ACC112 (cell line): ENCODE measurements at regions not wholly inside any gene's neighbourhood (a gene's known extent, or its start where the extent isn't known, plus 50 kb on each side); places are given as distances from the start of the nearest gene placed in this dataset.

Experiments used
- H2AFZ ChIP-seq: fragments of 200-600 bp; sonication (generic); one replicate; pipeline ENCODE4 v1.6.0; 2017; ENCODE audit warnings: antibody characterized with exemption, low read length; ENCODE audit not compliant: unreplicated experiment
- H3K27ac ChIP-seq: fragments of 200-600 bp; sonication (generic); 2 replicates; pipeline ENCODE4 v1.5.1; 2014; ENCODE audit warnings: low read depth, mild to moderate bottlenecking, antibody characterized with exemption, low read length, moderate library complexity
- H3K27me3 ChIP-seq: fragments of 200-600 bp; sonication (generic); 2 replicates; pipeline ENCODE4 v1.6.1; 2014; ENCODE audit warnings: mild to moderate bottlenecking, antibody characterized with exemption, low read length, moderate library complexity, mixed read lengths; ENCODE audit not compliant: insufficient read depth
- H3K36me3 ChIP-seq: fragments of 200-600 bp; sonication (generic); 2 replicates; pipeline ENCODE4 v1.6.1; 2016; ENCODE audit warnings: mild to moderate bottlenecking, antibody characterized with exemption, low read length, moderate library complexity, mixed read lengths; ENCODE audit not compliant: insufficient read depth
- H3K4me1 ChIP-seq: fragments of 200-600 bp; sonication (generic); one replicate; pipeline ENCODE4 v1.6.1; 2016; ENCODE audit warnings: low read length, mixed read lengths; ENCODE audit not compliant: insufficient read depth, unreplicated experiment, control insufficient read depth
- H3K4me3 ChIP-seq: fragments of 200-600 bp; sonication (generic); 2 replicates; pipeline ENCODE4 v1.5.1; 2014; ENCODE audit warnings: mild to moderate bottlenecking, low read depth, low read length
- H3K79me2 ChIP-seq: fragments of 200-600 bp; sonication (generic); one replicate; pipeline ENCODE4 v1.6.0; 2016; ENCODE audit warnings: low read length; ENCODE audit not compliant: control insufficient read depth, unreplicated experiment, insufficient read depth

- Histone ChIP-seq H3K27ac (no peak overlapping the region), H3K4me3 (no peak overlapping the region), H2AFZ (no peak overlapping the region), H3K36me3 (no peaks in the 10 kb centered on the region), H3K27me3 (no peaks in the 10 kb centered on the region), H3K4me1 (no peaks in the 10 kb centered on the region), H3K79me2 (no peaks in the 10 kb centered on the region)
Observed at GRCh38 chr6:21816231-21816630, 222.7 kb downstream of the SOX4 start.

GRCh38 chr6:21820442-21820841 lies 226.9 kb downstream of the SOX4 start:
- no peak overlapping the region for H2AFZ ChIP-seq
- H3K79me2 ChIP-seq: no peaks in the 10 kb centered on the region
- no peaks in the 10 kb centered on the region for H3K27me3 ChIP-seq
- no peaks in the 10 kb centered on the region for H3K4me1 ChIP-seq
- no peak overlapping the region for H3K27ac ChIP-seq
- no peaks in the 10 kb centered on the region for H3K36me3 ChIP-seq
- H3K4me3 ChIP-seq: no peak overlapping the region

GRCh38 chr6:21823371-21823770 lies 229.8 kb downstream of the SOX4 start:
- no peaks in the 10 kb centered on the region for H3K36me3 ChIP-seq

DNA sequence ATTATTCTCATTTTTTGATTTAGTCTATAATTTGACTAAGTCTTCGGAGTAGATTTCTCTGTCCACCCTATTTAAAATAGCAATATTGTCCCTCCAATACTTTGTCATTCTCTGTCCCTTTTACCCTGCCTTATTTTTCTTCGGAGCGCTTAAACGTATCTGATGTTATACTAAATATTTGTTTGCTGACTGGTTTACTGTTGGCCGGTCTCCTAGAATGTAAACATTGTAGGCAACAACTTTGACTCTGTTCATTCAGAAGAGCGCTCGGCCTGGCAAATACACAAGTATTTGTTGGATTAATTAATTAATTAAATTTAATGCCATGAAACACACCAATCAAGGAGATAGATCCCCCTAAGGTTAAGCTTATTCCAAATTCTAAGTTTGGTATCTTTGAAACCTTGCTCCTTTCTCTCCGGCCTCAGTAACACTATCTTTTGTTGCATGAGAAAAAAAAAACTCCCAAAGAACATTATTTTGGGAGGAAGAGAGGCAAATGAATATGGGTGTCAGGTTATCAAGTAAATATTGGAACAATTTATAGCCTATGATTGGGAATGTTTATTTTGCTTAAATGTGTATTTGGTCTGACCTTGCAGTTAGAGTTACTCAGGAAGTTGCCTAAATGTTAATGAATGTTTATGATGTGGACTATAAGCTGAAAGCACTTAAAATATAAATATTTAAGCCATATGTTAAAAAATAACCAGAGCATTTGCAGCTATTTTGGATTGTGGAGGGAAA lies 231.1 kb downstream of the SOX4 start:
- no peaks in the 10 kb centered on the region for H3K36me3 ChIP-seq
- no peak overlapping the region for H3K27ac ChIP-seq
- H3K4me3 ChIP-seq: no peak overlapping the region
- H3K4me1 ChIP-seq: no peaks in the 10 kb centered on the region
- no peaks in the 10 kb centered on the region for H3K27me3 ChIP-seq
- H3K79me2 ChIP-seq: no peaks in the 10 kb centered on the region
- H2AFZ ChIP-seq: no peak overlapping the region

More at GRCh38 chr6:21823371-21823770, 229.8 kb downstream of the SOX4 start:
- Histone ChIP-seq H2AFZ (no peak overlapping the region), H3K4me1 (no peaks in the 10 kb centered on the region), H3K27me3 (no peaks in the 10 kb centered on the region), H3K79me2 (no peaks in the 10 kb centered on the region), H3K4me3 (no peak overlapping the region), H3K27ac (no peak overlapping the region)

DNA sequence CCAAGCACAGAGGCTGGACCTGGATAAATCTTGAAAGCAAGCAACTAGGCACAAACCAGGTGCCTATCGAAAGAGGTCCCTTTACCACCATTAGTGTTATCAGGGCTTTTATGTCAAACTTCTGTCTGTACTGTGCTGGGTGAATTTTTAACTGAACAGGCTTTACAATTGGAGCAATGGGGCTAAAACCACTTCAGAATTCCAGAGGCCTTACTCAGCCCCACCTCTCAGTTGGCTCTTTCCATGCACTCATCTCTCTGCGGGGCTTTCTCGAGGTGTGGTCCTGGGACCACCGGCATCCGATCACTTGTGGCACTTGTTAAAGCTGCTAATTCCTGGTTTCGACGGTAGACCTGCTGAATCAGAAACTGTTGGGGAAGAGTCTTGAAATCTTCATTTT lies 232.5 kb downstream of the SOX4 start:
- Histone ChIP-seq H3K79me2 (no peaks in the 10 kb centered on the region), H2AFZ (no peak overlapping the region), H3K4me1 (no peaks in the 10 kb centered on the region), H3K27me3 (no peaks in the 10 kb centered on the region), H3K36me3 (no peaks in the 10 kb centered on the region), H3K4me3 (no peak overlapping the region), H3K27ac (no peak overlapping the region)

DNA sequence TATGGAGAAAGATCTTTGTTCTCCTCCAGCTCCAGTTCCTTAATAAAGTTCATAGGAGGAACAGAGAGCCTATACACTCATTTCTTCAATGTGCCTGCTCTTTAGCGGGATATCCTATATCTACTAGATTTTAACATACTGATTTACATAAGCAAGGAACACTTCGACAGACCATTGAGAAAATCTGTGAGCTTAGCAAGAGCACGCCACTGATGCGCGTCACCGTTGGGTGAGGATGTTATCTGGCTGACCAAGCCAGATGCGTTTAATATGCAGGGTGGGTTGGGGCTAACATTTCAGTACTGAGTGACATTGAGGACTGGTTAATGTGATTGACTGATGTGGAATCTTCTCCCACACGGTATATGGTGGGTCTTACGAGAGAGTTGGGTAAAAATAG lies 233.4 kb downstream of the SOX4 start:
- H3K27ac ChIP-seq: no peak overlapping the region
- no peak overlapping the region for H3K4me3 ChIP-seq

DNA sequence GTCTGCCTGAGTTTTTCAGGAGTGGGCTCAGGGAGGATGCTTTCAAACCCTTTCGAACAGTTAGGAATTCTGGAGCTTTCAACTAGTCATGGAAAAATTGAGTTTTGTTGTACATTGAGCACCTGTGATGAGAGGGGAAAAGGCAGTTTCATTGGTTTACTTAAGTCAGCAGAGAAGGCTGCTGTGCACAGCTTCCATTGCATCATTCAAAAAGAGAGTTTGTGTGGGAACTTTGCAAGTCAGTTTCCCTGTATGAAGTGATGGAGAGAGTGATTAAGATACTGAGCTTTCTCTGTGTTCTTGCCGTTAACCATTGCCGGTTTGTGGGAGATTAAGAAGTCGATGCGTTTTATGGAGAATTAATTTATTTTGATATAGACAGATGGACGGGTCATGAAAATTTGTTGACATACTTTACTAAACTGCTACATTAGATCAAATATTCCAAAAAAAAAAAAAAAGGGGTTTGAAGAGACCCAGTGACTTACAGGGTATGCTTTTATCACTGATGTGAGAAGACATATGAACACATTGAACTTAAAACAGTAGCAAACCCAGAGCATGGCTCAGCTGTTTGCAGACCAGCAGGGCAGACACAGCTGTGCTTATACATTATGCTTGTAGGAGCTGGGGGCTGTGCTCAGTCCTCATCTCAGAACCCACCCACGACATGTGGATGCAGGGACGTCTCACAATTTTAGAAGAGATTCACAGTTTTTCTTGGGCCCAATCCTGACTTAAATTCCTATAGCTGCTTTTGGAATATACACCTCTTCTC lies 234.1 kb downstream of the SOX4 start:
- Histone ChIP-seq H3K79me2 (no peaks in the 10 kb centered on the region), H3K4me3 (no peak overlapping the region), H3K4me1 (no peaks in the 10 kb centered on the region), H2AFZ (no peak overlapping the region), H3K36me3 (no peaks in the 10 kb centered on the region), H3K27ac (no peak overlapping the region), H3K27me3 (no peaks in the 10 kb centered on the region)

More for the DNA sequence above, 233.4 kb downstream of the SOX4 start:
- H3K4me1 ChIP-seq: no peaks in the 10 kb centered on the region
- no peaks in the 10 kb centered on the region for H3K27me3 ChIP-seq
- H3K79me2 ChIP-seq: no peaks in the 10 kb centered on the region
- no peak overlapping the region for H2AFZ ChIP-seq
- no peaks in the 10 kb centered on the region for H3K36me3 ChIP-seq

DNA sequence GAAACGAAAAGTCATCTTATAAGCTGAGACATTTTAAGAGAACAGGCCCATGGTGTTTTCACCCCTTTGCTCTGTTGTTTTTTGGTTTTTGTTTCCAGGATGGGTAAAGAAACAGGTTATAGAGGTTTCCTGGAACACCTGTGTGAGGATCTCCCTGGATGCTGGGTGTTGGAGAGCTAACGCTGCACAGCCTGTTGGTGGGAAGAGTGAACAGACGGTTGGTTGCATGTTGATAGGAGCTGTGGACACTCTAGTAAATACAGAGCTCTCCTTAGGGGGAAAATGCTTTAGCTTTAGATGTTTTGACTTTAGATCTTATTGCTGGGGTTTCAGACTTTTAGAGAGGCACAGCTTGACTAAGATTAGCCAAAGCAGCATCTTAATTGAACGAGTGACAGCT lies 235.2 kb downstream of the SOX4 start:
- Histone ChIP-seq H2AFZ (no peak overlapping the region), H3K27ac (no peak overlapping the region), H3K27me3 (no peaks in the 10 kb centered on the region), H3K36me3 (no peaks in the 10 kb centered on the region), H3K4me1 (no peaks in the 10 kb centered on the region), H3K79me2 (no peaks in the 10 kb centered on the region), H3K4me3 (no peak overlapping the region)

- H2AFZ ChIP-seq: no peak overlapping the region
- no peaks in the 10 kb centered on the region for H3K36me3 ChIP-seq
- no peak overlapping the region for H3K4me3 ChIP-seq
- no peaks in the 10 kb centered on the region for H3K79me2 ChIP-seq
- no peaks in the 10 kb centered on the region for H3K27me3 ChIP-seq
- H3K27ac ChIP-seq: no peak overlapping the region
- no peaks in the 10 kb centered on the region for H3K4me1 ChIP-seq
Observed at GRCh38 chr6:21829126-21829525, 235.6 kb downstream of the SOX4 start.

DNA sequence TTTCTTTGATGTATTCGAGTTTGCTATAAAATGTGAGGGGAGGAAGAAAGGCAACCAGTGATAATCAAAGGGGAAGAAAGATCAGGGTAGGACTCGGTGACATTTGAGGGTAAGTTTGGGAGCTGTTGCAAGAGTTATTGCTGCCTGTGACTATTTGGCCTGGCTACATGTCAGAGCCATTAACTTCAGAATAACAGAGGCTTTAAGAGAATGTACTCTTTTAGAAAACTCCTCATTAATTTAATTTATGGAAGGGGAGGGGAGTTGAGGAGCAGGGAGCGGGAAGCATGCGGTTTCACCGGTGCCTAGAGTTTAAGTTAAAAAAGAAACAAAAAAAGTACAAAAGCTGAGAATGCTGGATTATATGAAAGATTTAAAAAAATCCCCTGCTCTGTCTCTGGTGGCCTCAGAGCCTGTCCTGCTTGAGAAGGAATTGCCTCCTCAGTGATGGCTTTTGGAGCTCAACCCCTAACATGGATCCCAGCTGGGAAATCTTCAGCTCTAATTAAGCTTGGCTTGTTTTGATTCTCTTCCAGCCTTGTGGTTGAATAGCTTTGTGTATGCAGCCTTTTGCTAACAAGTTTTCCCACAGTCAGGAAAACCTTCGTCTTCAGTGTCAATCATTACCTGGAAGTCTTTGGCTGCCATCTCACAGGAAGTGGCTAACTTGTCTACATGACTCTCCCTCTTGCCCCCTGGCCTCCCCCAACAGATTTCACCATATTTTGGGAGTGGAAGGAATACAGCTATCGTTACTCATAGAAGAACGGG lies 238.2 kb downstream of the SOX4 start:
- H3K27ac ChIP-seq: no peak overlapping the region
- no peaks in the 10 kb centered on the region for H3K27me3 ChIP-seq
- H3K79me2 ChIP-seq: no peaks in the 10 kb centered on the region
- H3K4me3 ChIP-seq: no peak overlapping the region
- H3K36me3 ChIP-seq: no peaks in the 10 kb centered on the region
- no peak overlapping the region for H2AFZ ChIP-seq
- H3K4me1 ChIP-seq: no peaks in the 10 kb centered on the region
